GM19372 (cell line): ENCODE measurements at regions not wholly inside any gene's neighbourhood (a gene's known extent, or its start where the extent isn't known, plus 50 kb on each side); places are given as distances from the start of the nearest gene placed in this dataset.
A peak's percentile ranks its signal among the peaks of the same experiment; 100 is the strongest.
"Not testable (repeated sequence)": the region's sequence is repeated elsewhere in the genome, so short reads cannot be mapped to it uniquely, and the experiment has no call there.

Experiments used
- ATAC-seq: cut with Tn5 transposase; IDR thresholded peaks from one replicate; pipeline ENCODE4 v1.9.1; 2021; ENCODE audit warnings: mild to moderate bottlenecking, low read depth, moderate library complexity; ENCODE audit not compliant: unreplicated experiment

DNA sequence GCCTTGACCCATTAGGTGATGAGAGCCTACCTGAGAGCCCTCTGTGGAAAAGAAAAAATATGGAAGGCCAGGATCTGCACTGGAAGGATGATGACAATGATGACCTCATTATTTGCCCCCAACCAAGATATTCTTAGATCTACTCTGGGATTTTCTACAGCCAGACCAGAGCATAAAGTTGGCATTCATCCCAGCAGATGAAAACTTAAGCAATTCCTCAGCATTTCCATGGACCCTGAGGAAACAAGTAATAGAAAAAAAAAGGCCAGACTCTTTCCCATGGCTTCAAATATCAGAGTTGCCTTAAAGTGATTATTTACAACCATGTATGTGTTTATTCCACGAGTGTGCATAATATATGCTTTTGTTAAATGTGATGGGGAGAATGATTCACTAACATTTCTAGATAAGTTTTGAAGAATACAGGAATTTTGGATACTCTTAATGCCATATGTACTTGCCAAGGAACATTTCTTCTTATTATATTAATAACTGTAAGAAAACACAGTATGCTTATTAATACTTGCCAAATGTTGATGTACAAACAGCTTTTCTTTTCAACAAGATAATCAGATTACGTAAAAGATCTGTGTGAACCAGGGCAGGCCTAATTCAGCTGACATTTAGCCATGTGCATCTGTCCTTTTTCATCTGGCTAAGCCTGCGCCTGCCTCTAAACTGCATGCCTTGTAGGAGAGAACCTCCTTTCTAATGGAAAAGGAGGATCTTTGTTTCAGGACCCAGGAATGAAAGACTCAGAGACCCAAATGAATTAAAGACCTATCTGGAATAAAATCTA, 94.8 kb downstream of the ARRDC3 start:
- ATAC-seq: no peak

GRCh38 chr5:91285062-91285461, 98.1 kb downstream of the ARRDC3 start:
- not testable (repeated sequence) for ATAC-seq

- no peak for ATAC-seq
These were observed 99.2 kb downstream of the ARRDC3 start for GRCh38 chr5:91283899-91284298.

GRCh38 chr5:91283326-91283725, 99.8 kb downstream of the ARRDC3 start:
- no peak for ATAC-seq

DNA sequence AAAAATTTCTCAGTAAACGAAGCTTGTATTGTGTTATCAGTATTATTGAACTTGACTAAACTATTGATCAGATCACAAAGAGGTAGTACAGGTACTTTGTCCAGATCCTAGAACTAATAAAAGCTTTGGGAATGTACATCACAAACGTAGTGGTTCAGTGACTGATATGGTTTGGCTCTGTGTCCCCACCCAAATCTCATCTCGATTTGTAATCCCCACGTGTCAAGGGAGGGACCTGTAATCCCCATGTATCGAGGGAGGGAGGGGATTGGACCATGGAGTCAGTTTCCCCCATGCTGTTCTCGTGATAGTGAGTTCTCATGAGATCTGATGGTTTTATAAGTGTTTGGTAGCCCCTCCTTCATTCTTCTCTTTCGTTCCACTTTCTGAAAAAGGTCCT, 100.9 kb downstream of the ARRDC3 start:
- no peak for ATAC-seq

DNA sequence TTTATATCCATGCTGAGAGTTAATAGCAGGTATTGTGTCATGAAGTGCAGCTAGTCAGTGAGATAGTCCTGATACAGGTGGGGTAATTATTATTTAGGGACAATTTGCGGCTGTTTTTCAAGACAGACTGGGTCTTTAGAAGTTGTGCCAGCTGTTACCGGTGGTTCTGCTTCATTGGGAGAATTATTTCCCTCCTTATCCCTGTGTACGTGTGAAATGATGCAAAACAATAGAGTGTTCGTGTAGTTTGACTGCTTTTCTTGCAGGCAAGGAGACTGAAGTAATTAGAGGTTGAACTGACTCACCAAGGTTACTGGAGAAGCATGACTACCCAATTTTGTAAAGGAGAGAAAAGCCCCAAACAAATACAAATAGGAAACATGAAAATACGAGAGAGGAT, 101.7 kb downstream of the ARRDC3 start:
- no peak for ATAC-seq

GRCh38 chr5:91280362-91281269, 102.5 kb downstream of the ARRDC3 start:
- peak; percentile 94 for ATAC-seq

DNA sequence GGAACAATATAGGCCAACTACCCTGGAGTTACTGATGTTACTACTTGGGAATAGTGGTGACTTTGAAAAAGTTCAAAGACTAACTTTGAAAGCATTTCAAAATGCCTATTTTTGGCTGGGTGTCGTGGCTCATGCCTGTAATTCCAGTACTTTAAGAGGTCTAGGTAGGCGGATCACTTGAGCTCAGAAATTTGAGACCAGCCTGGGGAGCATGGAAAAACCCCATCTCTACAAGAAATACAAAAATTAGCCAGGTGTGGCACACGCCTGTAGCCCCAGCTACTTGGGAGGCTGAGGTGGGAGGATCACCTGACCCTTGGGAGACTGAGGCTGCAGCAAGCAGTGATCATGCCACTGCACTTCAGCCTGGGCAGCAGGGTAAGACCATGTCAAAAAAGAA, 105.3 kb downstream of the ARRDC3 start:
- ATAC-seq: no peak

- no peak for ATAC-seq
These were observed 106.0 kb downstream of the ARRDC3 start for GRCh38 chr5:91277093-91277626.

- ATAC-seq: peak; percentile 88
These were observed 110.3 kb downstream of the ARRDC3 start for GRCh38 chr5:91272858-91273257.

DNA sequence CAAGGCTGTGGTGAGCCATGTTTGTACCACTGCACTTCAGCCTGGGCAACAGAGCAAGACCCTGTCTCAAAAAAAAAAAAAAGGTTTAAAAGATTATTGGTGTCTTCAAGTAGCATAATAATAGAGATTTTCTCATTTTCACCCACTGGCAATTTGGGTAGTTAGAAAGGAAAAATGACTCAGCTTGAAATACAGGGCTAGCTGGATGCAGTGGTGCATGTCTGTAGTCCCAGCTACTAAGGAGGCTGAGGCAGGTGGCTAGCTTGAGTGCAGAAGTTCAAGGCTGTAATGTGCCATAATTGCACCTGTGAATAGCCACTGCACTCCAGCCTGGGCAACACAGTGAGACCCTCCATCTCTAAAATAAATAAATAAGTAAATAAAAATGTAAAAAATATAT, 111.1 kb downstream of the ARRDC3 start:
- ATAC-seq: no peak

GRCh38 chr5:91269198-91269597, 113.9 kb downstream of the ARRDC3 start:
- ATAC-seq: no peak

DNA sequence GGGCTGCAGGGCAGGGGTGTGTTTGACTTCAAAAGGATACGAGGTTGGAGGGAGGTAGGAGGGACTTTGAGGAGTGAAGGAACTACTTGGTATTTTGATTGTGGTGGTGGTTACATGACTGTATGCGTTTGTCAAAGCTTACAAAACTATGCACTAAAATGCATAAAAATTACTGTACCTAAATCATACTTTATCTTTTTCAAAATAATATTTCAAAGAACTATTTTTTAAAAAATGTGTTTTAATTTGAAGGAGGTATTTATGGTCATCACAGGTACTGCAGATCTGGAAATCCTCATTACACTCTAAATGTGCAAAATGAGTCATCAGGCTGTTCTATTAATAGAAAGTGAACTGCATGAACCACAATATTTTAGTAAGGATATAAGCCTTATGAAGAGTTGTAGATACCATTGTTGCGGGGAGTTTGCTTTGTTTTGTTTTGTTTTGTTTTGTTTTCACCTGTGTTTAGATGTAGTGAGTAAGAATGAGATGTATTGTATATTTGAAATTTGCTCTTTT, 116.9 kb downstream of the ARRDC3 start:
- peak; percentile 57 for ATAC-seq

DNA sequence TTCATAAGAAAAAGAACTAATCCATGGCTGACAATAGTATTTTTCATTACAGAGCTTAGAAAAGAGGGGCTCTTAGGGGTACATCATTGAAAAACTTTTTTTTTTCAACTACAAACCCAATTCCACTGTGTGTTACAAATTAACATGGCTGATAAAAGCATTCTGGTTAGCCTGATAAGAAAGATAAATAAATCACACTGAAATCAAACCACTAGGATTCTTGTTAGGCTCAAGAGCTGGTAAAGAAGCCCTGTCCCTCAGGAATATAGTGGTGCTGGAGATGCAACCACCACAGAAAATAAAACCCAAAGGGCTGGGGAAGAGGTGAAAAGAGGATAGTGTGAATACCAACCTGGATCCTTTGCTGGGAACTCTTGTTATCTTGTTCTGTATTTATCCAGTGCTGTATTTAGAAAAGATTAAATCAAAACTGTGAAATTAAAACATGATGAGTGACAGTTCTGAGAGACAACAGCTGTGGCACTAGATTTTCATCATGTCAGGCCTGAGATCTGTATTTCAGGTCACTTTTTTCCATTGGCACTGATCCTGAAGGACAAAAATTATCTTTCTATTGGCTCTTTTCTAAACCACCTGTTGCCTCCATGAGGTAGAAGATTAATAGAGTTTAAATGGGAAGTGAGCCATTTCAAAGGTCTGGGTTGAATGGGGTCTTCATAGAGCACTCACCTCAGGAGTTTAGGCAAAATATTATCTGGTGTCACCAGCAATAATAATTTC, 118.6 kb downstream of the ARRDC3 start:
- ATAC-seq: no peak

- ATAC-seq: no peak
These were observed 119.2 kb downstream of the ARRDC3 start for GRCh38 chr5:91263898-91264297.

DNA sequence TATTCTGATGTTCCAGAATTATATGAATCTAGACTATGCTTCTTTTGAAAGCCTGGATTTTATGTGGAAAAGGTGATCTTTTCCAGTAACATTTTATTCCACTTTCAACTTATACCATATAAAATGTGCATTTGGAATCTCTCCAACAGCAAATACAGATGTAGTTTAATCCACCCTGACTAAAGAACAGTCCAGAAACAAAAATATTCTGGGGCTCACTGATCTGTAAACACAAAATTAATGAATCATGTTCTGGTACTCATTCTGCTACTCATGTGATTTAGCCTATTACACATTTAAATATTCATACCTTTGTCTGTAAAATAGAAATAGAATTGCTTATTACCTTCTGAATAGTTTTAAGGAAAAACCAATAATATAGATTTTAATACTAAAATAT, 125.8 kb downstream of the ARRDC3 start:
- no peak for ATAC-seq

- ATAC-seq: no peak
These were observed 127.0 kb downstream of the ARRDC3 start for GRCh38 chr5:91256142-91256524.

- ATAC-seq: no peak
These were observed 127.5 kb downstream of the ARRDC3 start for GRCh38 chr5:91255396-91256141.

- no peak for ATAC-seq
These were observed 130.2 kb downstream of the ARRDC3 start for GRCh38 chr5:91252916-91253315.

- ATAC-seq: no peak
These were observed 137.2 kb downstream of the ARRDC3 start for GRCh38 chr5:91245871-91246270.
